ENCODE measurements at regions not wholly inside any gene's neighbourhood (a gene's known extent, or its start where the extent isn't known, plus 50 kb on each side); places are given as distances from the start of the nearest gene placed in this dataset.

GRCh38 chr4:89398146-89398545 is 90.5 kb upstream of the GPRIN3 start:
- intact Hi-C loops (cut with micrococcal nuclease) = no loop called here
- Histone ChIP-seq H3K9me3 (replicated peaks) (no peaks in the 10 kb centered on the region), H3K4me1 (peaks cover 8% of the 10 kb centered on the region), H3K27me3 (ENCODE audit: low read depth) (no peaks in the 10 kb centered on the region), H3K4me3 (no peak overlapping the region), H3K36me3 (no peaks in the 10 kb centered on the region), H3K27ac (replicated peaks) (peak overlapping the region; percentile 42)
- TF ChIP-seq CTCF (IDR thresholded peaks at IDR 0.05; ENCODE audit: borderline replicate concordance) = no peak
- no peak for DNase-seq

GRCh38 chr4:89397441-89397840 is 89.8 kb upstream of the GPRIN3 start:
- Histone ChIP-seq H3K4me1 (peaks cover 8% of the 10 kb centered on the region), H3K27me3 (ENCODE audit: low read depth) (no peaks in the 10 kb centered on the region), H3K27ac (replicated peaks) (peak overlapping the region; percentile 42), H3K4me3 (no peak overlapping the region), H3K36me3 (no peaks in the 10 kb centered on the region), H3K9me3 (replicated peaks) (no peaks in the 10 kb centered on the region)
- DNase-seq = no peak
- TF ChIP-seq CTCF (IDR thresholded peaks at IDR 0.05; ENCODE audit: borderline replicate concordance) = no peak
- intact Hi-C loops (cut with micrococcal nuclease) = no loop called here

GRCh38 chr4:89382439-89382838 is 74.8 kb upstream of the GPRIN3 start:
- TF ChIP-seq CTCF (IDR thresholded peaks at IDR 0.05; ENCODE audit: borderline replicate concordance) = no peak
- no peak overlapping the region for H3K4me3 ChIP-seq
- H3K36me3 ChIP-seq = no peaks in the 10 kb centered on the region
- H3K27ac ChIP-seq (replicated peaks) = no peak overlapping the region
- peaks cover 17% of the 10 kb centered on the region for H3K9me3 ChIP-seq (replicated peaks)
- intact Hi-C loops (cut with micrococcal nuclease) = no loop called here
- H3K27me3 ChIP-seq (ENCODE audit: low read depth) = no peaks in the 10 kb centered on the region
- DNase-seq = no peak
- H3K4me1 ChIP-seq = no peaks in the 10 kb centered on the region

GRCh38 chr4:89380980-89381379 is 73.4 kb upstream of the GPRIN3 start:
- Histone ChIP-seq H3K4me1 (no peaks in the 10 kb centered on the region), H3K27ac (replicated peaks) (no peak overlapping the region), H3K27me3 (ENCODE audit: low read depth) (no peaks in the 10 kb centered on the region), H3K9me3 (replicated peaks) (peaks cover 17% of the 10 kb centered on the region), H3K36me3 (no peaks in the 10 kb centered on the region), H3K4me3 (no peak overlapping the region)
- no peak for TF ChIP-seq CTCF (IDR thresholded peaks at IDR 0.05; ENCODE audit: borderline replicate concordance)
- intact Hi-C loops (cut with micrococcal nuclease) = no loop called here
- no peak for DNase-seq

GRCh38 chr4:89379511-89380044 is 72.0 kb upstream of the GPRIN3 start:
- intact Hi-C loops (cut with micrococcal nuclease) = no loop called here
- Histone ChIP-seq H3K36me3 (no peaks in the 10 kb centered on the region), H3K4me3 (no peak overlapping the region), H3K9me3 (replicated peaks) (peaks cover 17% of the 10 kb centered on the region), H3K27me3 (ENCODE audit: low read depth) (no peaks in the 10 kb centered on the region), H3K4me1 (no peaks in the 10 kb centered on the region), H3K27ac (replicated peaks) (no peak overlapping the region)
- TF ChIP-seq CTCF (IDR thresholded peaks at IDR 0.05; ENCODE audit: borderline replicate concordance) = no peak
- DNase-seq = no peak

Data from left ventricle myocardium inferior (tissue), 1 donor.